SK-N-MC (cell line): ENCODE measurements at regions not wholly inside any gene's neighbourhood (a gene's known extent, or its start where the extent isn't known, plus 50 kb on each side); places are given as distances from the start of the nearest gene placed in this dataset.

Experiments
- EZH2 ChIP-seq: fragments of 200-600 bp; sonication (generic); IDR thresholded peaks from one replicate; pipeline ENCODE4 v1.6.1; 2017; ENCODE audit warnings: antibody characterized with exemption
- FOXP2 ChIP-seq: optimal IDR thresholded peaks from 2 replicates; pipeline ENCODE3; 2011; ENCODE audit warnings: mild to moderate bottlenecking, moderate library complexity; ENCODE audit not compliant: insufficient read depth; ENCODE audit errors: extremely low read length, control extremely low read depth
- POLR2AphosphoS5 ChIP-seq: IDR thresholded peaks from 2 replicates; pipeline ENCODE4 v1.6.1; 2012; ENCODE audit warnings: mild to moderate bottlenecking, low read depth, low read length, borderline replicate concordance

GRCh38 chr12:70186436-70186835 lies 56.8 kb upstream of the CNOT2 start:
- TF ChIP-seq POLR2AphosphoS5: no peak
- TF ChIP-seq EZH2: no peak
- TF ChIP-seq FOXP2: no peak
